Smooth muscle cell (in vitro differentiated cells): ENCODE measurements at regions not wholly inside any gene's neighbourhood (a gene's known extent, or its start where the extent isn't known, plus 50 kb on each side); places are given as distances from the start of the nearest gene placed in this dataset.

Experiments used
- DNase-seq: peaks from one replicate; lab custom pipeline; 2025; ENCODE audit not compliant: unreplicated experiment; lab: John Stamatoyannopoulos, UW
- H2AFZ ChIP-seq: fragments of 200-600 bp; sonication (generic); 2 replicates; pipeline ENCODE4 v1.6.0; 2016; ENCODE audit warnings: antibody characterized with exemption, low read depth, mild to moderate bottlenecking
- H3F3A ChIP-seq: fragments of 200-600 bp; sonication (generic); 2 replicates; pipeline ENCODE4 v1.6.0; 2017; ENCODE audit warnings: antibody characterized with exemption, low read depth
- H3K27ac ChIP-seq: fragments of 200-600 bp; sonication (generic); 2 replicates; pipeline ENCODE4 v1.5.1; 2016; ENCODE audit warnings: low read depth, mild to moderate bottlenecking
- H3K27me3 ChIP-seq: fragments of 200-600 bp; sonication (generic); 2 replicates; pipeline ENCODE4 v1.6.1; 2016; ENCODE audit warnings: low read depth, mild to moderate bottlenecking
- H3K36me3 ChIP-seq: fragments of 200-600 bp; sonication (generic); 2 replicates; pipeline ENCODE4 v1.5.1; 2016; ENCODE audit warnings: low read depth
- H3K4me1 ChIP-seq: fragments of 200-600 bp; sonication (generic); 2 replicates; pipeline ENCODE4 v1.5.1; 2016; ENCODE audit warnings: low read depth
- H3K4me2 ChIP-seq: fragments of 200-600 bp; sonication (generic); 2 replicates; pipeline ENCODE4 v1.6.0; 2016; ENCODE audit warnings: mild to moderate bottlenecking
- H3K4me3 ChIP-seq: fragments of 200-600 bp; sonication (generic); 2 replicates; pipeline ENCODE4 v1.5.1; 2016; ENCODE audit warnings: mild to moderate bottlenecking
- H3K79me2 ChIP-seq: fragments of 200-600 bp; sonication (generic); 2 replicates; pipeline ENCODE4 v1.6.0; 2016; ENCODE audit warnings: low read depth, mild to moderate bottlenecking
- H3K9ac ChIP-seq: fragments of 200-600 bp; sonication (generic); 2 replicates; pipeline ENCODE4 v1.6.0; 2016; ENCODE audit warnings: low read depth
- H3K9me3 ChIP-seq: fragments of 200-600 bp; sonication (generic); replicated peaks from 2 replicates; pipeline ENCODE4 v1.5.1; 2016; ENCODE audit warnings: low read depth
- H4K20me1 ChIP-seq: fragments of 200-600 bp; sonication (generic); 2 replicates; pipeline ENCODE4 v1.6.0; 2016; ENCODE audit warnings: low read depth
- CTCF ChIP-seq: fragments of 200-600 bp; sonication (generic); IDR thresholded peaks from 2 replicates; pipeline ENCODE4 v1.5.1; 2017; ENCODE audit warnings: borderline replicate concordance, mild to moderate bottlenecking, antibody characterized with exemption; ENCODE audit not compliant: insufficient read depth, poor library complexity, severe bottlenecking
- WGBS: methylation state at CpG from one replicate; pipeline ENCODE4 v1.1.7; 2016; ENCODE audit warnings: low lambda C conversion rate; 5-methylcytosine and 5-hydroxymethylcytosine counted together

GRCh38 chr6:138722425-138723371 is 50.9 kb upstream of the CCDC28A start:
- H3K27ac ChIP-seq, result peak overlapping the region; percentile 85
- peak overlapping the region; percentile 52 for H3K4me2 ChIP-seq
- H3K4me3 ChIP-seq, result no peak overlapping the region
- peaks cover 13% of the 10 kb centered on the region for H3K4me1 ChIP-seq
- no peak for DNase-seq
- H3K27me3 ChIP-seq, result no peaks in the 10 kb centered on the region
- H3K79me2 ChIP-seq, result no peaks in the 10 kb centered on the region
- no peak overlapping the region for H2AFZ ChIP-seq
- no peaks in the 10 kb centered on the region for H4K20me1 ChIP-seq
- no peak for TF ChIP-seq CTCF
- no peaks in the 10 kb centered on the region for H3K36me3 ChIP-seq
- H3K9ac ChIP-seq, result no peak overlapping the region
- H3K9me3 ChIP-seq, result no peaks in the 10 kb centered on the region
- H3F3A ChIP-seq, result peaks cover 12% of the 10 kb centered on the region
- 61% methylated on average over 4 of the region's 4 CpGs for WGBS
